ENCODE measurements at regions not wholly inside any gene's neighbourhood (a gene's known extent, or its start where the extent isn't known, plus 50 kb on each side); places are given as distances from the start of the nearest gene placed in this dataset.

DNA sequence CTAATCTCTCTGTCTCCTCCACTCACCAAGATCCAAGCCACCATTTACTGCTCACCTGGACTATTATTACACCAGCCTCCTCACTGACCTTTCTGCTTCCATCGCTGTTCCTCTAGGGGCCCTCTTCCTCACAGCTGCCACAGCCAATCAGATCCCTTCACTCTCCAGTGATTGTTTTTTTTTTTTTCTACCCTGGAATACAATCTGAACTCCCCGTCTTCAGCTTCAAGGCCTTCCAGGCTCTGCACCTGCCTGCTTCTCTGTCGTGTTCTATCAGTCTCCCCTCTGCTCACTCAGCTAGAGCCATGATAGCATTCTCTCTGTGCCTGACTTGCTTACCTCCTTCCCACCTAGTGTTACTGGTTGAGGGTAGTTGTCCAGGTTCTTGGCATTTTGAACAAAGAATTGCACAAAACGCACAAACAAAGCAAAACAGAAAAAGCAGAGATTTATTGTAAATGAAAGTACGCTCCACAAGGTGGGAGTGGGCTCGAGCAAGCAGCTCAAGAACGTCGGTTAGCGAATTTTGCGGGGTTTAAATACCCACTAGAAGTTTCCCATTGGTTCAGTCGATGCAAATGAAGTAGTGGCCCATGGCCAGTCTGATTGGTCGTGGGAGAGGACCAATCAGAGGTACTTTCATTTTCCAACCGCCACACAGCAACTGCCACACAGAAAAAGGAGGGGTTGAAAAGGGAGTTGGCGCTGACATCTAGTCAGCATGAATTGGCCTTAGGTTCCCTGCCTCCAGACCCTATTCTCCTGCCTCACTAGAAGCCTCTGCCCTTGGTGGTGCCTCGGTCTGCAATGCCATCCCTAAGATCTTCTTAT lies 188.9 kb downstream of the TLE3 start:
- Mint-ChIP-seq H3K4me1 (ENCODE audit: low read depth) (no peaks in the 10 kb centered on the region), H3K9me3 (no peaks in the 10 kb centered on the region), H3K4me3 (no peak overlapping the region), H3K36me3 (ENCODE audit: low read depth) (no peaks in the 10 kb centered on the region), H3K27me3 (no peaks in the 10 kb centered on the region), H3K27ac (no peak overlapping the region)
- DNase-seq = no peak

- Mint-ChIP-seq H3K36me3 (ENCODE audit: low read depth) (no peaks in the 10 kb centered on the region), H3K4me1 (ENCODE audit: low read depth) (no peaks in the 10 kb centered on the region), H3K27me3 (no peaks in the 10 kb centered on the region), H3K4me3 (no peak overlapping the region), H3K9me3 (no peaks in the 10 kb centered on the region), H3K27ac (no peak overlapping the region)
- DNase-seq = no peak
These were observed 187.8 kb downstream of the TLE3 start for GRCh38 chr15:69909719-69910444.

DNA sequence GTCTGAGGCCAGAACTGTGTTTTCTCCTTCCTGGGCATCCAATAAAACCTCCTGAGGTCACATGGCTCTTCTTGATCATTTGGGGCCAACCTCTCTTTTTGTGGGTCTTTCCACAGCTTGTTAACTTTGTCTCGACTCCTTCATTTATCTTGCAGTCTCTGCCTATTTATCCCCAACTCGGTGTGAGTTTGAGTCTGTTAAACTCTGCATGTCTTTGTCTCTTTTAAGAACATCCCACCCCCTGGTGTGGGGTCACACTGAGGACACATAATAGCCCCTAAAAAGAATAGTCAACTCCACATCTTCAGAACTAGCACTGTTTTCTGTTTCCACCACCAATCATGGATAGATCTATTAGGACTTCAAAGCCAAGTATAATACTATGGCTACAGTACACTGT lies 187.2 kb downstream of the TLE3 start:
- H3K9me3 Mint-ChIP-seq = no peaks in the 10 kb centered on the region
- H3K4me1 Mint-ChIP-seq (ENCODE audit: low read depth) = no peaks in the 10 kb centered on the region
- no peak overlapping the region for H3K27ac Mint-ChIP-seq
- no peaks in the 10 kb centered on the region for H3K36me3 Mint-ChIP-seq (ENCODE audit: low read depth)
- H3K27me3 Mint-ChIP-seq = no peaks in the 10 kb centered on the region
- DNase-seq = no peak
- H3K4me3 Mint-ChIP-seq = no peak overlapping the region

DNA sequence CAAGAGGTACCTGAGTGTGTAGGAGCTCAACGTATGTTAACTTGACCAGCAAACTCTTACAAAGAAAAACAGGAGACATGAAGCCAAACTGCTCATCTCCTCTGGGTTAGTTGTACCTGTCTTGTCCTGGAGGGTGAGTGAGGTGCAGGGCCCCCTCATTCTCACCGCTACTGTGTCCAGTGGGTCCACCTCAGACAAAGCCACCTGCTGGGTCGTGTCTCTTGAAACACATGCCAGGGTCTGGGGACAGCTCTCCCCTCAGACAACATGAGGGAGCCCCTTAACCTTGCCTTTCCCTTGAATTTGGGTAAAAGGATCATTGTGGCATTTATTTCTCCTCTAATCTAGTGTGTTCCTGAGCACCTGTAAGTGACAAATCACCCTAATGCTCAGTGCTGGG lies 185.6 kb downstream of the TLE3 start:
- Mint-ChIP-seq H3K27ac (no peak overlapping the region), H3K9me3 (no peaks in the 10 kb centered on the region), H3K27me3 (no peaks in the 10 kb centered on the region), H3K4me1 (ENCODE audit: low read depth) (no peaks in the 10 kb centered on the region), H3K36me3 (ENCODE audit: low read depth) (no peaks in the 10 kb centered on the region), H3K4me3 (no peak overlapping the region)
- no peak for DNase-seq

- DNase-seq = no peak
- H3K27ac Mint-ChIP-seq = no peak overlapping the region
- H3K4me1 Mint-ChIP-seq (ENCODE audit: low read depth) = no peaks in the 10 kb centered on the region
- no peaks in the 10 kb centered on the region for H3K36me3 Mint-ChIP-seq (ENCODE audit: low read depth)
- H3K27me3 Mint-ChIP-seq = no peaks in the 10 kb centered on the region
- no peak overlapping the region for H3K4me3 Mint-ChIP-seq
- H3K9me3 Mint-ChIP-seq = no peaks in the 10 kb centered on the region
These were observed 183.7 kb downstream of the TLE3 start for GRCh38 chr15:69914040-69914439.

GRCh38 chr15:69914960-69915359 lies 182.8 kb downstream of the TLE3 start:
- no peak overlapping the region for H3K27ac Mint-ChIP-seq
- H3K4me3 Mint-ChIP-seq = no peak overlapping the region
- DNase-seq = no peak
- H3K27me3 Mint-ChIP-seq = no peaks in the 10 kb centered on the region
- H3K9me3 Mint-ChIP-seq = no peaks in the 10 kb centered on the region
- no peaks in the 10 kb centered on the region for H3K36me3 Mint-ChIP-seq (ENCODE audit: low read depth)
- H3K4me1 Mint-ChIP-seq (ENCODE audit: low read depth) = no peaks in the 10 kb centered on the region

- Mint-ChIP-seq H3K36me3 (ENCODE audit: low read depth) (no peaks in the 10 kb centered on the region), H3K4me3 (no peak overlapping the region), H3K9me3 (no peaks in the 10 kb centered on the region), H3K27ac (no peak overlapping the region), H3K4me1 (ENCODE audit: low read depth) (no peaks in the 10 kb centered on the region), H3K27me3 (no peaks in the 10 kb centered on the region)
- no peak for DNase-seq
These were observed 181.4 kb downstream of the TLE3 start for GRCh38 chr15:69916169-69916785.

DNA sequence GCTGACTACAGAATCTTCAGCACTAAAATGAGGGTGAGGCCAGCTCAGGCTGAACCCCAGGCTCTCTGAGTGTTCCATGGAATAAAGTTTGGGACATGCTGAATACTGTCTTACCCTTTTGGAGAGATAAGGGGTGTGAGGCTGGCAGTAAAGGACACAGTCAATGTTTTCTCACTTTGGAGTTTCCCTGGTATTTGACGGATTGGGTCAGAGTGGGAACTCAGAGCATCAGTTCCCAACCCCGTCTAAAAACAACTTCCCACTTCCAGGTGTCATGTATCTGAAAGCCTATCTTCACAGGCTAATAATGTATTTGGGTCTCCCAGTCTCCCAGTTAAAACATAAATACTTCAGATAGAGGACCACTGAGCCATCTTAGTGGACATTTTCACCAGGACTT lies 180.7 kb downstream of the TLE3 start:
- DNase-seq = no peak
- Mint-ChIP-seq H3K4me1 (ENCODE audit: low read depth) (no peaks in the 10 kb centered on the region), H3K27me3 (no peaks in the 10 kb centered on the region), H3K27ac (no peak overlapping the region), H3K36me3 (ENCODE audit: low read depth) (no peaks in the 10 kb centered on the region), H3K9me3 (no peaks in the 10 kb centered on the region), H3K4me3 (no peak overlapping the region)

DNA sequence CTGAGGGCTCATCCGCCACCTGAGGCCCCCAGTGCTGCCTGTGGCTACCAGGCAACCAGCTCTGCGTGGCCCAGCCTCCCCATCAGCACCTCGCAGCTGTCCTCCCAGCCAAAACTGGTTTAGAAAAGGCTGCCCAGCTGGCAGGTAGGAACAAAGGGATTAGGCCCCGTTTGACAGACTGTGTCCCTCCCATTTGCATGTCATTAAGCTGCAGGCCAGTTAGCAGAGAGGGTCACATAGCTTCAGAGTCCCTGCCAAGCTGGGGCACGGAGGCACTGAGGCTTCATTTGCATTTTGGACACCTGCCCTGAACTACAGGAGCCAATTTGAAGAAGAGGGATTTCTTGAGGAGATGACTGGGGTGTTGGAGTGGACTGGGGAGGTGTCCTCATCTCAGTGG lies 177.9 kb downstream of the TLE3 start:
- peaks cover 11% of the 10 kb centered on the region for H3K9me3 Mint-ChIP-seq
- DNase-seq = no peak
- no peaks in the 10 kb centered on the region for H3K27me3 Mint-ChIP-seq
- H3K4me3 Mint-ChIP-seq = no peak overlapping the region
- no peaks in the 10 kb centered on the region for H3K36me3 Mint-ChIP-seq (ENCODE audit: low read depth)
- H3K27ac Mint-ChIP-seq = no peak overlapping the region
- no peaks in the 10 kb centered on the region for H3K4me1 Mint-ChIP-seq (ENCODE audit: low read depth)

DNA sequence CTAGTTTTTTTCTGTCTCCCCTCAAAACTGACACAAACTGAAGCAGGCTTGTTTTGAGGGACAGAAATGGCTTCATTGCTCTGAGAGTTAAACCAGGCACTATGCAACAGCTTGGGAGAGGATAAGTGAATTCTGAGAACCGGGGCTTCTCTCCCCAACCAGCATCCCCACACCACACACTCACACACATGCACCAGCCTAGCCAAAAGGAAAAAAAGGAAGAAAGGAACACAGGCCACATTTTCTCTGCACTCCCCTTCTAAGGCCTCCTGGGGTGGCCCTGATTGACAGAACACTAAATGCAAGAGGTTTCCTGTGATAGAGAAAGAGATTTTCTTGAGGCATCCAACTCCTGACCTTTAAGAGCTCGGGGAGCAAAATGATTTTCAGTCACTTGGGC lies 177.5 kb downstream of the TLE3 start:
- Mint-ChIP-seq H3K36me3 (ENCODE audit: low read depth) (no peaks in the 10 kb centered on the region), H3K9me3 (peaks cover 15% of the 10 kb centered on the region), H3K27ac (no peak overlapping the region), H3K4me1 (ENCODE audit: low read depth) (no peaks in the 10 kb centered on the region), H3K27me3 (no peaks in the 10 kb centered on the region), H3K4me3 (no peak overlapping the region)
- DNase-seq = no peak

- no peak overlapping the region for H3K4me3 Mint-ChIP-seq
- H3K9me3 Mint-ChIP-seq = peaks cover 21% of the 10 kb centered on the region
- no peaks in the 10 kb centered on the region for H3K4me1 Mint-ChIP-seq (ENCODE audit: low read depth)
- H3K27me3 Mint-ChIP-seq = no peaks in the 10 kb centered on the region
- H3K27ac Mint-ChIP-seq = no peak overlapping the region
- DNase-seq = no peak
- no peaks in the 10 kb centered on the region for H3K36me3 Mint-ChIP-seq (ENCODE audit: low read depth)
These were observed 175.8 kb downstream of the TLE3 start for GRCh38 chr15:69921626-69922619.

- no peaks in the 10 kb centered on the region for H3K4me1 Mint-ChIP-seq (ENCODE audit: low read depth)
These were observed 173.2 kb downstream of the TLE3 start for GRCh38 chr15:69924531-69924930.

DNA sequence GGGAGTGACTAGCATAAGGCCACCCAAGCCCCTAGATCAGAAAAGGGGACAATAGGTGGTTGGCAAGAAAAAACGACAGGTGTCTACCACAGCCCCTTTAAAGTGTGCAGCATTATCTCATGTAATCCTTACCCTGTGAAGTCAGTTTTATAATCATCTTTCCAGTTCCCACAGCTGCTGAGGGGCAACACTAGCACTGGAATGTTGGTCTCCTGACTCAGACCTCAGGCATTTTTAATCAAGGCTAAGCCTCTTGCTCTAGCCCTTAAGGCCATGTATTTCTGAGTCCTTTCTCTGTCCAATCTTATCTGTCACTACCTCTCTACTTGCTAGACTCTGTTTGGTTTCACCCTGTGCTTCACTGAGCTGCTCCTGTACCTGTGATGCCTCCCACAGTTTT lies 171.7 kb downstream of the TLE3 start:
- H3K27ac Mint-ChIP-seq = no peak overlapping the region
- H3K27me3 Mint-ChIP-seq = no peaks in the 10 kb centered on the region
- H3K9me3 Mint-ChIP-seq = peaks cover 24% of the 10 kb centered on the region
- no peaks in the 10 kb centered on the region for H3K4me1 Mint-ChIP-seq (ENCODE audit: low read depth)
- no peak for DNase-seq
- no peak overlapping the region for H3K4me3 Mint-ChIP-seq
- H3K36me3 Mint-ChIP-seq (ENCODE audit: low read depth) = no peaks in the 10 kb centered on the region

More at GRCh38 chr15:69924531-69924930, 173.2 kb downstream of the TLE3 start:
- DNase-seq = no peak
- Mint-ChIP-seq H3K4me3 (no peak overlapping the region), H3K9me3 (peaks cover 24% of the 10 kb centered on the region), H3K36me3 (ENCODE audit: low read depth) (no peaks in the 10 kb centered on the region), H3K27me3 (no peaks in the 10 kb centered on the region), H3K27ac (no peak overlapping the region)

- no peak for DNase-seq
- Mint-ChIP-seq H3K4me1 (ENCODE audit: low read depth) (no peaks in the 10 kb centered on the region), H3K4me3 (no peak overlapping the region), H3K27me3 (no peaks in the 10 kb centered on the region), H3K36me3 (ENCODE audit: low read depth) (no peaks in the 10 kb centered on the region), H3K27ac (no peak overlapping the region), H3K9me3 (peaks cover 24% of the 10 kb centered on the region)
These were observed 171.0 kb downstream of the TLE3 start for GRCh38 chr15:69926721-69927120.
